NCI-H2227 treated with DMSO at 0.1 percent for 48 hours (cell line): ENCODE measurements at regions not wholly inside any gene's neighbourhood (a gene's known extent, or its start where the extent isn't known, plus 50 kb on each side); places are given as distances from the start of the nearest gene placed in this dataset.

Experiments
- DNase-seq: peaks from one replicate; lab custom pipeline; 2025; lab: John Stamatoyannopoulos, UW

- DNase-seq: no peak
Observed at GRCh38 chr1:106756752-106757151, 299.7 kb upstream of the PRMT6 start.

- no peak for DNase-seq
Observed at GRCh38 chr1:106768077-106768476, 288.4 kb upstream of the PRMT6 start.

- DNase-seq: no peak
Observed at GRCh38 chr1:106768501-106768900, 288.0 kb upstream of the PRMT6 start.

GRCh38 chr1:106773206-106773605, 283.3 kb upstream of the PRMT6 start:
- DNase-seq: no peak

GRCh38 chr1:106780066-106780465, 276.4 kb upstream of the PRMT6 start:
- DNase-seq: no peak

- no peak for DNase-seq
Observed at GRCh38 chr1:106780806-106781569, 275.5 kb upstream of the PRMT6 start.

- no peak for DNase-seq
Observed at GRCh38 chr1:106785176-106785575, 271.3 kb upstream of the PRMT6 start.

- DNase-seq: no peak
Observed at GRCh38 chr1:106787520-106787919, 269.0 kb upstream of the PRMT6 start.

GRCh38 chr1:106789686-106790085, 266.8 kb upstream of the PRMT6 start:
- DNase-seq: no peak

- DNase-seq: no peak
Observed at GRCh38 chr1:106791041-106791440, 265.4 kb upstream of the PRMT6 start.

- DNase-seq: no peak
Observed at GRCh38 chr1:106793651-106794050, 262.8 kb upstream of the PRMT6 start.

GRCh38 chr1:106798991-106799390, 257.5 kb upstream of the PRMT6 start:
- no peak for DNase-seq

- DNase-seq: no peak
Observed at GRCh38 chr1:106802181-106802580, 254.3 kb upstream of the PRMT6 start.

- no peak for DNase-seq
Observed at GRCh38 chr1:106814418-106814817, 242.1 kb upstream of the PRMT6 start.

- DNase-seq: no peak
Observed at GRCh38 chr1:106817575-106817974, 238.9 kb upstream of the PRMT6 start.

- no peak for DNase-seq
Observed at GRCh38 chr1:106831511-106831910, 225.0 kb upstream of the PRMT6 start.

- no peak for DNase-seq
Observed at GRCh38 chr1:106836708-106837107, 219.8 kb upstream of the PRMT6 start.

- DNase-seq: no peak
Observed at GRCh38 chr1:106843518-106843917, 213.0 kb upstream of the PRMT6 start.

- DNase-seq: no peak
Observed at GRCh38 chr1:106846656-106847055, 209.8 kb upstream of the PRMT6 start.

- DNase-seq: no peak
Observed at GRCh38 chr1:106861110-106861509, 195.4 kb upstream of the PRMT6 start.

GRCh38 chr1:106868828-106869227, 187.6 kb upstream of the PRMT6 start:
- no peak for DNase-seq

- no peak for DNase-seq
Observed at GRCh38 chr1:106875622-106876021, 180.9 kb upstream of the PRMT6 start.

GRCh38 chr1:106876384-106876783, 180.1 kb upstream of the PRMT6 start:
- no peak for DNase-seq

GRCh38 chr1:106879538-106879937, 176.9 kb upstream of the PRMT6 start:
- DNase-seq: no peak
